ENCODE measurements at regions not wholly inside any gene's neighbourhood (a gene's known extent, or its start where the extent isn't known, plus 50 kb on each side); places are given as distances from the start of the nearest gene placed in this dataset.

DNA sequence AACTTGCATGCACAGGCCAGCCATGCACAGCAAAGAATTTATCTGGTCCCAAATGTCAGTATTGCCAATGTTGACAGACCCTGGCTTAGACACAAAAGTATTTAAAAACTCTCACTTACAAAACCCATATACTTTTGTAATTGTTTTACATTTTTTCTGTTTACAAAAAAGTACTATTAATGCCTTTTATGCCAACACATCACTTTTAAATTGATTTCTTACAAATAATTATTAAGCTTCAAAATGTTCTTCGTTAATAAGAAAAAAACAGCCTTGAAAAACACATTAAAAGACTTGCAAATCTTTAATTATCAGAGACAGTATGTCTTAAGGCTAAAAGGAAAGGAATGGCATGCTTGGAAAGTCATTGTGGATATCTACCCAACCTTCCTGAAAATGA is 181.3 kb upstream of the TWIST2 start:
- Histone ChIP-seq H3K9me3 (ENCODE audit: severe bottlenecking) (peaks cover 2% of the 10 kb centered on the region), H3K27me3 (ENCODE audit: insufficient read depth, poor library complexity, severe bottlenecking) (no peaks in the 10 kb centered on the region), H3K27ac (ENCODE audit: poor library complexity, severe bottlenecking) (no peak overlapping the region), H3K36me3 (ENCODE audit: low read depth) (no peaks in the 10 kb centered on the region), H3K4me3 (ENCODE audit: severe bottlenecking) (no peak overlapping the region), H3K4me1 (ENCODE audit: insufficient read depth, poor library complexity, severe bottlenecking) (no peaks in the 10 kb centered on the region)
- ATAC-seq (ENCODE audit: low read depth) = no peak
- no peak for DNase-seq (ENCODE audit: low spot score)
- TF ChIP-seq, protein P1, sequence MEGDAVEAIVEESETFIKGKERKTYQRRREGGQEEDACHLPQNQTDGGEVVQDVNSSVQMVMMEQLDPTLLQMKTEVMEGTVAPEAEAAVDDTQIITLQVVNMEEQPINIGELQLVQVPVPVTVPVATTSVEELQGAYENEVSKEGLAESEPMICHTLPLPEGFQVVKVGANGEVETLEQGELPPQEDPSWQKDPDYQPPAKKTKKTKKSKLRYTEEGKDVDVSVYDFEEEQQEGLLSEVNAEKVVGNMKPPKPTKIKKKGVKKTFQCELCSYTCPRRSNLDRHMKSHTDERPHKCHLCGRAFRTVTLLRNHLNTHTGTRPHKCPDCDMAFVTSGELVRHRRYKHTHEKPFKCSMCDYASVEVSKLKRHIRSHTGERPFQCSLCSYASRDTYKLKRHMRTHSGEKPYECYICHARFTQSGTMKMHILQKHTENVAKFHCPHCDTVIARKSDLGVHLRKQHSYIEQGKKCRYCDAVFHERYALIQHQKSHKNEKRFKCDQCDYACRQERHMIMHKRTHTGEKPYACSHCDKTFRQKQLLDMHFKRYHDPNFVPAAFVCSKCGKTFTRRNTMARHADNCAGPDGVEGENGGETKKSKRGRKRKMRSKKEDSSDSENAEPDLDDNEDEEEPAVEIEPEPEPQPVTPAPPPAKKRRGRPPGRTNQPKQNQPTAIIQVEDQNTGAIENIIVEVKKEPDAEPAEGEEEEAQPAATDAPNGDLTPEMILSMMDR (IDR thresholded peaks at IDR 0.05; ENCODE audit: poor library complexity, severe bottlenecking) = no peak

DNA sequence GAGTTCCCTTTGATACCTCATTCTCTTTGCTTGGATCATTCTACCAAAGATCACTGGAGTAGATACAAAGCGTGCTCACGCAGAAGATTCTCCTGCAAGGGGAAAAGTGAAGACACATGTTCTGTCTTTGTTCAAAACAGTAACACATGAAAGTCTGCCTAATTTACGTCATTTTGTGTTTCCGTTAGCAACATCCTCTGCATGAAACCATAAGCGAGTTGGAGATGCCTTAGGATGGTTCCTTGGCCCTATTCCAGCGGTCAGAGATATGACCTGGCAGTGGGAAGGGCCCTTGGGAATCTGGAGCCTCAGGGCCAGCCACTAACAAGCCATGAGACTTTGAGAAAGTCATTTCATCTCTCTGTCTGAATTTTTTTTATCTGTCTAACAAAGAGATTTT is 180.9 kb upstream of the TWIST2 start:
- Histone ChIP-seq H3K4me1 (ENCODE audit: insufficient read depth, poor library complexity, severe bottlenecking) (no peaks in the 10 kb centered on the region), H3K27me3 (ENCODE audit: insufficient read depth, poor library complexity, severe bottlenecking) (no peaks in the 10 kb centered on the region), H3K9me3 (ENCODE audit: severe bottlenecking) (peaks cover 2% of the 10 kb centered on the region), H3K27ac (ENCODE audit: poor library complexity, severe bottlenecking) (no peak overlapping the region), H3K4me3 (ENCODE audit: severe bottlenecking) (no peak overlapping the region), H3K36me3 (ENCODE audit: low read depth) (no peaks in the 10 kb centered on the region)
- TF ChIP-seq, protein P1 (IDR thresholded peaks at IDR 0.05; ENCODE audit: poor library complexity, severe bottlenecking) = no peak
- ATAC-seq (ENCODE audit: low read depth) (no peak), DNase-seq (ENCODE audit: low spot score) (no peak)

DNA sequence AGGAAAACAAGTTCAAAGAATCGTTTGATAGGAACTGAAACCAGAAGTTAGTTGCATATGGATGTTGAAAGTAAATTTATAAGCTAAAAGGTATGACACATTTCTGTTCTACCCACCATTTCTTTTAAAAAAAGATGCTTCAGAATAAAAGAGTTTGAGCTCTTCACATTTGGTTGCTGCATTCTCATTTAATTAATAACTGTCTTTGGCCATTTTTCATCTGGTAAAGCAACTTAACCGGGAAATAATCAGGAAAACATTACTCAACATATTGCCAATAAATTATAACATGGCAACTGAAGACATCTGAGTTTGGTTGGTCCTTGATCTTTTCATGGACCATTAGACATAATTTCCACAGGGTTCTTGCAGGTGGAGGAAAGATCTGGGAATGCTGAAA is 180.2 kb upstream of the TWIST2 start:
- Histone ChIP-seq H3K27me3 (ENCODE audit: insufficient read depth, poor library complexity, severe bottlenecking) (no peaks in the 10 kb centered on the region), H3K4me3 (ENCODE audit: severe bottlenecking) (no peak overlapping the region), H3K4me1 (ENCODE audit: insufficient read depth, poor library complexity, severe bottlenecking) (no peaks in the 10 kb centered on the region), H3K36me3 (ENCODE audit: low read depth) (no peaks in the 10 kb centered on the region), H3K27ac (ENCODE audit: poor library complexity, severe bottlenecking) (no peak overlapping the region), H3K9me3 (ENCODE audit: severe bottlenecking) (peaks cover 2% of the 10 kb centered on the region)
- TF ChIP-seq, protein P1 (IDR thresholded peaks at IDR 0.05; ENCODE audit: poor library complexity, severe bottlenecking) = no peak
- no peak for DNase-seq (ENCODE audit: low spot score)
- ATAC-seq (ENCODE audit: low read depth) = no peak

DNA sequence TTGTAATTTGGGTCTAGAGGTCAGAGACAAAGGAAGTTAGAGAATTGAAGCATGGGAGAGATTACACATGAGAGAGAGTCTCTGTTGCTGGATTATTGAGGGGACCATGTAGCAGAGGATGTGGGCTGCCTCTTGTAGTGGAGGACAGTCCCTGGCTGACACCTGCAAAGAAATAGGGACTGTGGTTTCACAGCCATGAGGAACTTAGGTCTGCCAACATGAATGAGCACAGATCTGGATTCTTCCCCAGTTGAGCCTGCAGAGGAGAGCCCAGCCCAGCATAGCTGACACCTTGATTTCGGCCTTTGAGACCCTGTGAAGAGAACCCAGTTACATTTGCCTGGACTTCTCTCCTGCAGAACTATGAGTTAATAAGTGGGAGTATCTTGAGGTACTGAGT is 179.5 kb upstream of the TWIST2 start:
- DNase-seq (ENCODE audit: low spot score) (no peak), ATAC-seq (ENCODE audit: low read depth) (no peak)
- H3K9me3 ChIP-seq (ENCODE audit: severe bottlenecking) = peaks cover 2% of the 10 kb centered on the region
- no peak overlapping the region for H3K27ac ChIP-seq (ENCODE audit: poor library complexity, severe bottlenecking)
- H3K4me1 ChIP-seq (ENCODE audit: insufficient read depth, poor library complexity, severe bottlenecking) = no peaks in the 10 kb centered on the region
- H3K4me3 ChIP-seq (ENCODE audit: severe bottlenecking) = no peak overlapping the region
- TF ChIP-seq, protein P1 (IDR thresholded peaks at IDR 0.05; ENCODE audit: poor library complexity, severe bottlenecking) = no peak
- no peaks in the 10 kb centered on the region for H3K36me3 ChIP-seq (ENCODE audit: low read depth)
- H3K27me3 ChIP-seq (ENCODE audit: insufficient read depth, poor library complexity, severe bottlenecking) = no peaks in the 10 kb centered on the region

- TF ChIP-seq, protein P1 (IDR thresholded peaks at IDR 0.05; ENCODE audit: poor library complexity, severe bottlenecking) = no peak
- Histone ChIP-seq H3K27ac (ENCODE audit: poor library complexity, severe bottlenecking) (no peak overlapping the region), H3K4me1 (ENCODE audit: insufficient read depth, poor library complexity, severe bottlenecking) (no peaks in the 10 kb centered on the region), H3K9me3 (ENCODE audit: severe bottlenecking) (no peaks in the 10 kb centered on the region), H3K4me3 (ENCODE audit: severe bottlenecking) (no peak overlapping the region), H3K36me3 (ENCODE audit: low read depth) (no peaks in the 10 kb centered on the region), H3K27me3 (ENCODE audit: insufficient read depth, poor library complexity, severe bottlenecking) (no peaks in the 10 kb centered on the region)
- DNase-seq (ENCODE audit: low spot score) (no peak), ATAC-seq (ENCODE audit: low read depth) (no peak)
Measured at GRCh38 chr2:238669046-238669445, 178.8 kb upstream of the TWIST2 start.

Data from RWPE2 (cell line).